Epithelial cell of esophagus (primary cell): ENCODE measurements at regions not wholly inside any gene's neighbourhood (a gene's known extent, or its start where the extent isn't known, plus 50 kb on each side); places are given as distances from the start of the nearest gene placed in this dataset.

Experiments
- DNase-seq: peaks from one replicate; pipeline ENCODE4 v3.0.0; 2010; ENCODE audit warnings: low read depth
- H3K4me3 ChIP-seq: 2 replicates; pipeline ENCODE4 v1.5.1; 2011; ENCODE audit warnings: mild to moderate bottlenecking, low read length, control low read depth
- TF ChIP-seq, protein P1 (sequence below): IDR thresholded peaks from 2 replicates; pipeline ENCODE4 v1.5.1; 2011; ENCODE audit warnings: low read depth, mild to moderate bottlenecking, low read length, control low read depth, inconsistent platforms; ENCODE audit not compliant: insufficient read depth; ENCODE audit errors: missing control alignments

DNA sequence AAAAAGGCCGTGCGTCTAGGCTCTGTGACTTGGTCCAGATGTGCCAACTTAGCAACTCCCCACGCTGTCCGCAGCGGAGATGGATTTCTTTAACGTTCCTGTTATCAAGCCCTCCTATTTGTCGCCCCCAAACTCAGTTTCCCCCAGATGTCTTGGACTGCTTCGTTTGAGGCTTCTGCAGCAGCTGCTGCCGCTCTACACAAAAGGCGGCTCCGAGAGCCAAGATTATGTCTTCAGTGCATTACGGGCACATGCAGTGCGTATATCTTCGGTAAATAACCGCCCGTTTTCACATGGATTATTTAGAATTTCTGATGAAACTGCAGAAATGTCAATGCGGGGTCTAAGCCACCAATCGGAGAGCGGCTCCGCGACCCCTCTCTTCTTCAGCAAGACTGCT, 240.6 kb upstream of the ZFHX3 start:
- TF ChIP-seq, protein P1, sequence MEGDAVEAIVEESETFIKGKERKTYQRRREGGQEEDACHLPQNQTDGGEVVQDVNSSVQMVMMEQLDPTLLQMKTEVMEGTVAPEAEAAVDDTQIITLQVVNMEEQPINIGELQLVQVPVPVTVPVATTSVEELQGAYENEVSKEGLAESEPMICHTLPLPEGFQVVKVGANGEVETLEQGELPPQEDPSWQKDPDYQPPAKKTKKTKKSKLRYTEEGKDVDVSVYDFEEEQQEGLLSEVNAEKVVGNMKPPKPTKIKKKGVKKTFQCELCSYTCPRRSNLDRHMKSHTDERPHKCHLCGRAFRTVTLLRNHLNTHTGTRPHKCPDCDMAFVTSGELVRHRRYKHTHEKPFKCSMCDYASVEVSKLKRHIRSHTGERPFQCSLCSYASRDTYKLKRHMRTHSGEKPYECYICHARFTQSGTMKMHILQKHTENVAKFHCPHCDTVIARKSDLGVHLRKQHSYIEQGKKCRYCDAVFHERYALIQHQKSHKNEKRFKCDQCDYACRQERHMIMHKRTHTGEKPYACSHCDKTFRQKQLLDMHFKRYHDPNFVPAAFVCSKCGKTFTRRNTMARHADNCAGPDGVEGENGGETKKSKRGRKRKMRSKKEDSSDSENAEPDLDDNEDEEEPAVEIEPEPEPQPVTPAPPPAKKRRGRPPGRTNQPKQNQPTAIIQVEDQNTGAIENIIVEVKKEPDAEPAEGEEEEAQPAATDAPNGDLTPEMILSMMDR, result no peak
- H3K4me3 ChIP-seq, result no peak overlapping the region
- no peak for DNase-seq

DNA sequence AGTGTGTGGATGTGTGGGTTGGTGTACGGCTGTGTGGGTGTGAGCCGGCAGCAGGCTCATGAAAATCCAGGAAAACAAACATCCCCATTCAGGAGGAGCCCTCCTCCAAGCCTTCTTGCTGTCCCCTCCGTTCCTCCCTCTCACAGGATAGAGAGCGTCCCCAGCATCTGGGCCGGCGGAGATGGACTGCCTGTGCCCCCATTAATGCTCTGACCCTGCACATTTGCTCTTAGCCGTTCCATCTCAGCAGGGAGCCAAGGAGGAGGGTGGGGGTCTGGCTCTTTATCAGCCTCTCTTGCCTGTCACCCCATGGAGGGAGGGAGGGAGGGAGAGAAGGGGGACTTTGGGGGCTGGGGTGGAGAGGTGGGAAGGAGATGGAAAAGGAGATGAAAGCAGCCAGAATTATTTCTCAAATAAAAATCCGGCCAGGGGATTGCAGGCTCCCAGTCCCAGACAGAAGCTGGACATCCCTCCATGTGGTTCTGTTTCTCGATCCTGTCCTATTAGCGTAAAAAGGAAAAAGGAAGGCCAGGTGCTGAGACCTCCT, 240.0 kb upstream of the ZFHX3 start:
- DNase-seq, result no peak
- TF ChIP-seq, protein P1, result no peak
- H3K4me3 ChIP-seq, result no peak overlapping the region

DNA sequence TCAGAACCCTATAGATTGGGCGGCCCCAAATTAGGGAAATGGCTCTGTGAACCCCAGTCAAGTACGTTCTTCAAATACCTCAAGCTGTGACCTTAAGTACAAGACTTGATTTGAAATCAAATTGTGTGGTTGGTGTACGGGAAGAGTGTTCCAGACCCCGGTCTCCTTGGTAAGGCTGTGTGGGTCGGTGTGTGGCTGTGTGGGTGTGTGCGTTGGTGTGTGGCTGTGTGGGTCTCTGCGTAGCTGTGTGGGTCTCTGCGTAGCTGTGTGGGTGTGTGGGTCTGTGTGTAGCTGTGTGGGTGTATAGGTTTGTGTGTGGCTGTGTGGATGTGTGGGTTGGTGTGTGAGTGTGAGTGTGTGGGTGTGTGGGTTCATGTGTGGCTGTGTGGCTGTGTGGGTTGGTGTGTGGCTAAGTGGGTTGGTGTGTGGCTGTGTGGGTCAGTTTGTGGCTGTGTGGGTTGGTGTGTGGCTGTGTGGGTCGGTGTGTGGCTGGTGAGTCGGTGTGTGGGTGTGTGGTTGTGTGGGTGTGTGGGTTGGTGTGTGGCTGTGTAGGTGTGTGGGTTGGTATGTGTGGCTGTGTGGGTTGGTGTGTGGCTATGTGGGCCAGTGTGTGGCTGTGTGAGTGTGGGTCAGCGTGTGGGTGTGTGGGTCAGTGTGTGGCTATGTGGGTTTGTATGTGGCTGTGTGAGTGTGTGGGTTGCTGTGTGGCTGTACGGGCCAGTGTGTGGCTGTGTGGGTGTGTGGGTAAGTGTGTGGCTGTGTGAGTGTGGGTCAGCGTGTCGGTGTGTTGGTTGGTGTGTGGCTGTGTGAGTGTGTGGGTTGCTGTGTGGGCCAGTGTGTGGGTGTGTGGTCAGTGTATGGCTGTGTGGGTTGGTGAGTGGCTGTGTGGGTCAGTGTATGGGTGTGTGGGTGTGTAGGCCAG, 238.7 kb upstream of the ZFHX3 start:
- no peak for DNase-seq
- H3K4me3 ChIP-seq, result no peak overlapping the region
- TF ChIP-seq, protein P1, result no peak

DNA sequence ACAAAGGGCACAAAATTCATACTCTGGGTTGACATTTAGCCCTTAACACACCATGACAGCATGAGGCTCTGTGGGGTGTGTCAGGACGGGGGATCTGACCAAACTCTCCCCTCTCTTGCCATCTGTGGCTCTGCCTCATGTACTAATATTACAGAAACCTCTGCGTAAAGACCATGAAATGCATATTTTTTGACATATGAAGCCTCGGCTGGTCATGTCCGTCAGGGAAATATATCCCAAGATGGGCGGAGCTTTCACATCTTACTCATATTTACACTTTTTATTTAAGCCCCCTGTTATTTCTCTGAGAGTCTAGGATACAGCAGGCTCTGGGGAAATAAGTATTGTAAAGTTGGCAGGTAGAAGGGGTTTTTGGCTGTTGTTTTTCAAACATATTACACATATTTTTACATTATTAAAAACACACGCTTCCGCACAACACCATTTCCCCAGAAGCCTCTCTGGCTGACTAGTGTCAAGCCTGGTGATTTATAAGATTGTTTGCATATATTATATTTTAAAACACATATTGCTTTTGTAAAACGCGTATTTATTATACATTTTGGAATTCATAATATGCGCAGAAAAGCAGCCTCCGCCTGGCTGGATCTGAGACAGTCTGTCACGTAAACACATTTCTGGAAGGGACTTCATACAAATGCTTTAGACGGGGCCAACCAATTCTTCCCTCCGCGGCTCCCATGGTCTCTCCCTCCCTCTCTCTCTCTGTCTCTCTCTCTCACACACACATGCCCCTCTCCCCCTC, 237.7 kb upstream of the ZFHX3 start:
- no peak overlapping the region for H3K4me3 ChIP-seq
- no peak for DNase-seq
- TF ChIP-seq, protein P1, result no peak

DNA sequence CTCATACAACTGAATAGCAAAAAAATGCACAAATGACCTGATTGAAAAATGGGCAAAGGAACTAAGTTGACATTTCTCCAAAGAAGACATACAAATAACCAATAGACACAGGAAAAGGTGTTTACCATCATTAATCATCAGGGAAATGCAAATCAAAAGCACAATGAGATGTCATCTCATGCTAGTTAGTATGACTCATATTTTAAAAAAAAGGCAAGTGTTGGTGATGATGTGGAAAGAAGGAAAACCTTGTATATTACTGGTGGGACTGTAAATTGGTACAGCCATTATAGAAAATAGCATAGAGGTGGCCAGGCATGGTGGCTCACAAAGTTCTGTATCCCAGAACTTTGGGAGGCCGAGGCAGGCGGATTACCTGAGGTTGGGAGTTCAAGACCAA, 232.5 kb upstream of the ZFHX3 start:
- peak; percentile 27 for DNase-seq
- TF ChIP-seq, protein P1, result no peak
- H3K4me3 ChIP-seq, result no peak overlapping the region

DNA sequence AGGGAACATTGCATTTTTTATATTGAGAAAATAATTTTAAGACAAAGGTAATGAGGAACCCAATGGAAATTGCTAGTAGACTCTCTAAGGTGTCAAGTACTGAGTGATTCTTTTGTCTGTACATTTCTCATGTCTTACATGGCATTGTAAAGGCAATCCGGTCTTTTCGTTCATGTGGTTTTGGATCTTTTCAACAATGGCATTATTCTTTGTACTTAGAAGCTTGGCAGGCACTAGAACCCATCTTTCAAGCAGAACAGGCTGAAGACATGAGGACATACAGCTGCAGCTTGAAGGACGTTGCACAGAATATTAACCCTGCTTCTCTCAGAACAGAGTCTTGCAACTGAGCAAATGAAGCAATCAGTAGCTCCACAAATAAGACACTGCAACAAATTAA, 231.5 kb upstream of the ZFHX3 start:
- TF ChIP-seq, protein P1, result no peak
- no peak overlapping the region for H3K4me3 ChIP-seq
- DNase-seq, result no peak
